ENCODE measurements at regions not wholly inside any gene's neighbourhood (a gene's known extent, or its start where the extent isn't known, plus 50 kb on each side); places are given as distances from the start of the nearest gene placed in this dataset.

GRCh38 chr21:35375115-35375514, 326.0 kb upstream of the RUNX1 start:
- intact Hi-C loops (cut with DNase I), result no loop called here
- Histone ChIP-seq H3K4me3 (no peak overlapping the region), H3K9me3 (no peaks in the 10 kb centered on the region), H3K4me1 (no peaks in the 10 kb centered on the region), H3K27ac (no peak overlapping the region), H3K36me3 (no peaks in the 10 kb centered on the region), H3K27me3 (no peaks in the 10 kb centered on the region)
- ATAC-seq (no peak), DNase-seq (no peak)
- TF ChIP-seq CTCF (IDR thresholded peaks at IDR 0.05), result no peak

- intact Hi-C loops (cut with DNase I), result no loop called here
These were observed 324.9 kb upstream of the RUNX1 start for GRCh38 chr21:35373998-35374397.

DNA sequence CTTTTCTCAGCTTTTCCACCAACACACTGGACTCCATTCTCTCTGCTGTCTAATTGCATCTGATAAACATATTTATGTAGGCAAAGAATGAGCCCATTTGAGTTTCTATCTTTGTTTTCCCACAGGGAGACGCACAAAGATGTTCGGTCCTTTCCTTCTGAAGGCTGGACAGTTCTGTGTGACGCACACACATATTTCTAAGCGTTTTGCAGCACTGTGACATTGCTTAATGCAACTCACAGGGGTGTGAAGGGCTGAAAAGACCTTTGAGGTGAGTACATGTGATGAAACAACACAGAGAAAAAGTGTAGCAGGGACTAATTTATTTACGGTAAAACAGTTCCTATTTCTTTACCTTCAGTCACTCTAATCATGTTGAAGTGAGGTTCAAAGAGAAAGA, 323.1 kb upstream of the RUNX1 start:
- no peak for TF ChIP-seq CTCF (IDR thresholded peaks at IDR 0.05)
- Histone ChIP-seq H3K4me3 (no peak overlapping the region), H3K27me3 (no peaks in the 10 kb centered on the region), H3K27ac (no peak overlapping the region), H3K9me3 (no peaks in the 10 kb centered on the region), H3K4me1 (no peaks in the 10 kb centered on the region), H3K36me3 (no peaks in the 10 kb centered on the region)
- DNase-seq (no peak), ATAC-seq (no peak)
- intact Hi-C loops (cut with DNase I), result no loop called here

More at GRCh38 chr21:35373998-35374397, 324.9 kb upstream of the RUNX1 start:
- no peaks in the 10 kb centered on the region for H3K9me3 ChIP-seq
- H3K27me3 ChIP-seq, result no peaks in the 10 kb centered on the region
- no peak overlapping the region for H3K27ac ChIP-seq
- no peaks in the 10 kb centered on the region for H3K4me1 ChIP-seq
- H3K4me3 ChIP-seq, result no peak overlapping the region
- DNase-seq (no peak), ATAC-seq (no peak)
- H3K36me3 ChIP-seq, result no peaks in the 10 kb centered on the region
- no peak for TF ChIP-seq CTCF (IDR thresholded peaks at IDR 0.05)

DNA sequence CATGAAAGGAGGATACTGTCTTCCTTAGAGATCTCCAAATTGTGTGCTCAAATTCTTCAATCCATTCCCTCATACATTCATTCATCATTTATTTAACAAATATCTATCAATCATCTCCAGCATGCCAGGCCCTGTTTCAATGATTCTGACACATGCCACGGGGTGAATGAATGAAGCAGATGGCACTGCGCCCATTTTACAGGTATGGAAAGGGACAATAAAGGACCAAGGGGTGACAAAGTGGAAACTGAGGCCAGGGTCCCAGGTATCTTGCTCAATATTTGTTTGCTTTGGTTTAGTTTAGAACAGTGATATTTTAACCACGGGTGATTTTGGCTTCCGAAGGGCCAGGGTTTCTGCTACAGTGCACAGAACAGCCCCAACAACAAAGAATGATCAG, 321.6 kb upstream of the RUNX1 start:
- DNase-seq, result no peak
- intact Hi-C loops (cut with DNase I), result no loop called here
- no peak overlapping the region for H3K4me3 ChIP-seq
- no peak overlapping the region for H3K27ac ChIP-seq
- H3K27me3 ChIP-seq, result no peaks in the 10 kb centered on the region
- H3K9me3 ChIP-seq, result no peaks in the 10 kb centered on the region
- TF ChIP-seq CTCF (IDR thresholded peaks at IDR 0.05), result no peak
- no peak for ATAC-seq
- no peaks in the 10 kb centered on the region for H3K4me1 ChIP-seq
- H3K36me3 ChIP-seq, result no peaks in the 10 kb centered on the region

- intact Hi-C loops (cut with DNase I), result no loop called here
- Histone ChIP-seq H3K27ac (no peak overlapping the region), H3K9me3 (no peaks in the 10 kb centered on the region), H3K27me3 (no peaks in the 10 kb centered on the region), H3K36me3 (no peaks in the 10 kb centered on the region), H3K4me1 (no peaks in the 10 kb centered on the region), H3K4me3 (no peak overlapping the region)
- ATAC-seq (no peak), DNase-seq (no peak)
- TF ChIP-seq CTCF (IDR thresholded peaks at IDR 0.05), result no peak
These were observed 321.0 kb upstream of the RUNX1 start for GRCh38 chr21:35370071-35370470.

DNA sequence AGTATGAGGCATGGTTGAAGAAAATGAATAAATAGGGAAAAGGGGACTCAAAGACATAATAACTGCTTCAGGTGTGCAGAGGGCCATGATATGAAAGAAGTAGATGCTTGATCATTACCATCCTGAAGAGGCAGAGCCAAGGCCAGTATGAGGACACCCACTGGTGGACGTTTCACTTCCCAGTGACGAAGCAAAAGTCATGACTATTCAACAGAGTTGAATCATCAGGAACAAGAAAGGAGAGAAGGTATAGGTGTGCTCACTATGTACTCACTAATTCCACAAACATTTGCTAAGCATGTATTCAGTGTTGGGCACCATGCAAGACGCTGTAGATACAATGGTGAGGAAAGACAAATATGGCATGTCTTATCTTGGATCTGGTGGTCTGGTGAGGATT, 319.2 kb upstream of the RUNX1 start:
- Histone ChIP-seq H3K27me3 (no peaks in the 10 kb centered on the region), H3K4me3 (no peak overlapping the region), H3K27ac (no peak overlapping the region), H3K9me3 (no peaks in the 10 kb centered on the region), H3K4me1 (no peaks in the 10 kb centered on the region), H3K36me3 (no peaks in the 10 kb centered on the region)
- ATAC-seq (no peak), DNase-seq (no peak)
- intact Hi-C loops (cut with DNase I), result no loop called here
- no peak for TF ChIP-seq CTCF (IDR thresholded peaks at IDR 0.05)

Data from upper lobe of right lung (tissue), 1 donor.